A549 (cell line): ENCODE measurements at regions not wholly inside any gene's neighbourhood (a gene's known extent, or its start where the extent isn't known, plus 50 kb on each side); places are given as distances from the start of the nearest gene placed in this dataset.

ENCODE experiments used
- CTCF ChIP-seq: fragments of >200 bp; sonication (Bioruptor Twin); formaldehyde crosslinking; IDR thresholded peaks from 3 replicates; pipeline ENCODE4 v1.5.1; 2016
- REST ChIP-seq: fragments of 200-600 bp; sonication (generic); IDR thresholded peaks from 2 replicates; pipeline ENCODE4 v1.6.1; 2016; ENCODE audit warnings: antibody characterized with exemption, mild to moderate bottlenecking, moderate library complexity
- SMC3 ChIP-seq: fragments of >200 bp; sonication (Bioruptor Twin); formaldehyde crosslinking; IDR thresholded peaks from 3 replicates; pipeline ENCODE4 v1.6.1; 2018; ENCODE audit warnings: inconsistent platforms

- TF ChIP-seq REST: no peak
- no peak for TF ChIP-seq CTCF
- no peak for TF ChIP-seq SMC3
Measured at GRCh38 chr7:52959878-52960660, 75.4 kb upstream of the POM121L12 start.
